Cerebellar nuclear complex (tissue), 1 donor: ENCODE measurements at regions not wholly inside any gene's neighbourhood (a gene's known extent, or its start where the extent isn't known, plus 50 kb on each side); places are given as distances from the start of the nearest gene placed in this dataset.
"Not testable (repeated sequence)": the region's sequence is repeated elsewhere in the genome, so short reads cannot be mapped to it uniquely, and the experiment has no call there.

ENCODE experiments used
- DNase-seq, 2 experiments: peaks; one replicate each; lab custom pipeline; 2025; lab: John Stamatoyannopoulos, UW

DNA sequence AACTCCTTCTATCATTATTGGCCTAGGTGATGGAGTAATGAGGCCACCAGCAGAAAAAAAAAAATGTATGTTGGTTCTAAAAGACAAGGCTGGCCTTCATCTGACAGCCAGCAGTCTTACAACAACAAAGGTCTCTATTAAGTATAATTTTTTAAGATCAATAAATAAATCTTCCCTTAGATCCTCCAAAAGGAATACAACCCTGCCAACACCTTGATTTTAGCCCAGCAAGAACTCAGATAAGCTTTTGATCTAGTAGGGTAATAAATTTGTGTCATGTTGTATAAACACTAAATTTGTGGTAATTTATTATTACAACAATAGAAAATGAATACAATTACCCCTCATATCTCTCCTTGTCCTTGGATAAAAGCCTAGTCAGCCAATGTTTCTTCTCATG lies 633.2 kb upstream of the FAM174A start:
- no peak for DNase-seq

DNA sequence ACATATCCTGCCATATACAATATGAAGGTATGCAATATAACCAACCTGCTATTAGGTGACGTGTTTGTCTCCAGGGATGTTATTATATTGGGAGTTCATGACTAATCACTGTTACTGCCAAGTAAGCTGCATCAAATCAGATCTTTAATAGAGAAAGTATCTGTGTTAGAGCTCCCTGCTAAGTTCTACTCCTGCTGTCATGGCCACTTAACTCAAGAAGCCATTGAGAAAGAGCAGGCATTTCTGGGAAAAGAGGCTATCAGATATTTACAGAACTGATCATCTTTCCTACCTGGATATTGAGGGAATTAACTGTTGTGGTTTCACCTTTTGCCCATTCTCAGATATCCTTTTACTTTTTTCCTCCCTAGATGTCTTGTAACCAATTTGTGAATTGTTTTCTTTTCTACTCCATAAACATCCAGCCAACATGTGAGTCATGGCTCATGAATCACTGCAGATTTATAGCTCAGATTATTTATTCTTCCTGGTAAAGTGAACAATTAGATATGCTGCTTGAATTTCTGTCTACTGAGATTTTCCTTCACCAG lies 634.8 kb upstream of the FAM174A start:
- no peak for DNase-seq

DNA sequence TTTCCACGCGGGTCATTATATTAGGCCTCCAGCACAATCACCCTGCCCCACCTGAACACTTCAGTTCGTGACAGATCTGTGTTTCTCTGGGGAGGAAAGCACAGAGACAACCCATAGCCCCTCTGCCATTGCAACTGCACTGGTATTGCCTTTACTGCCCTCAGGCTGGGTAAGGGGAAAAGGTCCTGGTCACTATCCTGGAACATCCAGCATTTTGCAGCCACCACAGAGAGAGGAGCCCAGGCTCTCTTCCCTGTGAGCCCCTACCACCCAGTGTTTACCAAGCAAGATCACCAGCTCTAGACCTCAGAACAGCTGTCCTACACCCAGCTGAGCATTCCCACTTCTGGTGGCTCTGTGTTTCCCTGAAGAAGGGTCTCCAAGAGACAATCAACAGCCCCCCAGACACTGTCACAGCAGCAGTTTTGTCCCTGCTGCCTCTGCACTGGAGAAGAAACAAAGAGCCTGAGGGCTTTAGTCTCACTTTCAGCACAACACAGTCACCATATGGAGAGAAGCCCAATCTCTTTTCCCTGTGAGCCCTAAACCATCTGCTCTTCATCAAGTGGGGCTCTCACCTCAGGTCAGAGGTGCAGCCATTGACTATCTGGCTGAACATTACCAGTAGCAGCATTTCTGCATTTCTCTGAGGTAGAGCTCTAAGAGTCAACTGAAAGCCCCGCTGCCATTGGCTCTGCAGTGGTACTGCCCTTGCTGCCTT lies 655.2 kb upstream of the FAM174A start:
- no peak for DNase-seq

DNA sequence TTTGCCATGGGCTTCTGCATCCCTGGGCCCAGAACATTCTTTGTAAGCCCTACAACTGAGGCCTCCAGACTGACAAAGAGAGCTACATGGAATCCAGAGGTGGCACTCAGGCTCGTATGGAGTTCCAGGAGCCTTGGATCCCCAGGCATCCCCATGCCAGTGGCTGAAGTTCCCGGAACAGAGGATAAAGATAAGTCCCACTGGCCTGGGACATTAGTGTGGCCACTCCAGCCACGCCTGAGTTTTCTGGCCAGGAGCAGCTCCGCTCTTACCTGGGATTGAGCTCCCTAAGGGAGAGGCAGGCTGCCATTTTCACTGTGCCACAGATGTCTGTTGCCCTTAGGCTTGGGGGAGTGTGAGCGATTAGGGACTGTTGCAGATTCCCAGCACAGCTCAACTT lies 656.3 kb upstream of the FAM174A start:
- DNase-seq = no peak

DNA sequence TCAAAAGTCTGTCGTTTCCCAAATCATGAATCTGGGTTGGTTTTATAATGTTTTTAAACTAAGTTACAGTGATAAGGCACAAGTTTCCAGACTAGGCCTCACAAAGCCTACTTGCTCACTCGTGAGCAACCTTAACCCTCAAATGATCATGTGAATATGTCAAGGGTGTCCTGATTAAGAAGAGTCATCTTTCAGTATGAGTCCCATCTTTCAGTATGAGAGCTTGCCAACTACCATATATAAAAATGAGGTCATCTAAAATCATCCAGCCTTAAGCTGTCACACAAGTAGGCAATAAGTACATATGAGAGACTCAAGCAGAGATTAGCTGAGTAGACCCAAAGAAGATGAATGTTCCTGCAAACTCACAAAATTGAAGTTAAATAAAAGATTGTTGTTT lies 668.4 kb upstream of the FAM174A start:
- no peak for DNase-seq

DNA sequence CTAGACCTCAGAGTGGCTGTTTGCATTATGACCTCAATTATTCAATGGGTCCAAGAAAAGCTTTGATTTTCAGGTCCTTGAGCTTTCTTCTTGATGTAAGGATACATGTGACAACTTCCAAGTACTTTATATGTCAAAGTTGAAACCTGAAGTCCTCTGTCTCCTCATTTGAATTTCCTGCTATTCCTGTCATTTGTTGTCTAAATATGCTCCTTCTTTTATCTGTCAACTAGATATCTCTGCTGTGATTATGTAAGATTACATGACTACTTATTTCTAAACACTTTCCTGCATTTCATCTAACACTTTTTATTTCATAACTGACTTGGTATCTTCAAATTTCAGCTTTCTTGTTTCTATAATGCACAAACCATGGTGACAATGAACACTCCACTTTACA lies 670.0 kb upstream of the FAM174A start:
- DNase-seq = no peak

DNA sequence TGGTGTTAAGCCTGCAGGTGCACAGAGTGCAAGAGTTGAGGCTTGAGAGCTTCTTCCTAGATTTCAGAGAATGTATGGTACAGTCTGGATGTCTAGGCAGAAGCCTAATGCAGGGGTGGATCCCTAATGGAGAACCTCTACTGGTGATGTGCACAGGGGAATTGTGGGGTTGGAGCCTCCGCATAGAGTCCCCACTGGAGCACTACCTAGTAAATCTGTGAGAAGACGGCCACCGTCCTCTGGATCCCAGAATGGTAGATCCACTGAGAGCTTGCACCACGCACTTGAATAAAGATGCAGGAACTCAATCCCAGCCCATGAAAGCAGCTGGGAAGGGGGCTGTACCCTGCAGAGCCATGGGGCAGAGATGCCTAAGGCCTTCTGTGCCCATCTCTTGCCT lies 699.4 kb upstream of the FAM174A start:
- no peak for DNase-seq

DNA sequence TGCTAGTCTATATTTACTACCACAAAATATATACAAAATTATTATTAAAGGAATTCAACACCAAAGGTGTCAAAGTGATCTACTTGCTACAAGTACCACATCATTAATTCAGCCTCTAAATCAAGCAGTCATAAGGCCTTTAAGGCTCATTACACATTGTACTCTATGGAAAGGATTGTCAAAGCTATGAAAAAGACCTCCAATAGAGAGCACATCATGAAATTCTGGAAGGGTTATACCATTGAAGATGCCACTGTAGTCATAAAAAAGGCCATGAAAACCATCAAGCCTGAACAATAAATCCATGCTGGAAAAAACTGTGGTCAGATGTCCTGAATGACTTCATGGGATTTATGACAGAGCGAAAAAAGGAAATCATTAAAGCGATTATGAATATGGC lies 708.0 kb upstream of the FAM174A start:
- no peak for DNase-seq

DNA sequence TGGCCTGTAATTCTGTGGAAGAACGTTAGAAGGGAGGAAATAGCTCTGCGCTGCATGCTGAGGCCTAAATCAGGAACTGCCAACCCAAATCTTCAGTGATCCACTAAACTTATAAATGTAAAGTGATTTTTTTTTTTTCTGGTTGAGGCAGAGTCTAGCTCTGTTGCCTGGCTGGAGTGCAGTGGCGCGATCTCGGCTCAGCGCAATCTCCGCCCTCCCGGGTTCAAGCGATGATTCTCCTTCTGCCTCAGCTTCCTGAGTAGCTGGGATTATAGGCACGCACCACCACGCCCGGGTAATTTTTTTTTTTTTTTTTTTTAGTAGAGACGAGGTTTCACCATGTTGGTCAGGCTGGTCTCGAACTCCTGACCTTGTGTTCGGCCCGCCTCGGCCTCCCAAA lies 717.4 kb upstream of the FAM174A start:
- DNase-seq = no peak

DNA sequence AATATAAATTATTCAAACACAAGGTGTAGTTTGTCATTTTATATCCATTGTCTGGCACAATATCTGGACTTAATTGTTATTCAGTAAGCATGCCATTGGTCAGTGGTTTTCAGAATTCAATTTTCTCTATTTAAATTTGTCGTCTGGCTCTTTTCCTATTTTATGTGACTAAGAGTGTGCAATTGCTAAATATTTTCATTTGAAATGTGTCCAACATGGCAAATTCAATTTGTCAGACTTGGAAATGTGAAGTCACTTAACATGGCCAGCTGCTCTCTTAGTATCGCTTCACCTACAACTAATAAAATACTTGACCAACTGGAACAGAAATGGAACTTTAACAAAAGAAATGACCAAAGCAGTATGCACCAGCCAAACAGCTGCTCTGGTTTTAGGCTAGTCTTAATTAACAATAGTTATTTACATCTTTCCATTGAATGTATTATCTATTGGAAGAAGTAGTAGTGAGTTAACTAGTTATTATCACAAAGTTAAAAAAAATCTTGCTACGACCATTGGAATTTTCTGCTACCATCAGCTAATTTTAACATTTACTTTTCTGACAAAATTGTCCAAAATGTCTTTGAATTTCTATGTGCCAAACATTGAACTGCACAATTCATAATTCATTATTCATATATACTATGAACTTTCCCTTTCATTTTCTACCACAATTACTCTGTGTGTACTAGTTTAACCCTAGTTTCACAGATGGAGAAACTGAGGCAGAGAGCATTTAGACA lies 720.7 kb upstream of the FAM174A start:
- no peak for DNase-seq

DNA sequence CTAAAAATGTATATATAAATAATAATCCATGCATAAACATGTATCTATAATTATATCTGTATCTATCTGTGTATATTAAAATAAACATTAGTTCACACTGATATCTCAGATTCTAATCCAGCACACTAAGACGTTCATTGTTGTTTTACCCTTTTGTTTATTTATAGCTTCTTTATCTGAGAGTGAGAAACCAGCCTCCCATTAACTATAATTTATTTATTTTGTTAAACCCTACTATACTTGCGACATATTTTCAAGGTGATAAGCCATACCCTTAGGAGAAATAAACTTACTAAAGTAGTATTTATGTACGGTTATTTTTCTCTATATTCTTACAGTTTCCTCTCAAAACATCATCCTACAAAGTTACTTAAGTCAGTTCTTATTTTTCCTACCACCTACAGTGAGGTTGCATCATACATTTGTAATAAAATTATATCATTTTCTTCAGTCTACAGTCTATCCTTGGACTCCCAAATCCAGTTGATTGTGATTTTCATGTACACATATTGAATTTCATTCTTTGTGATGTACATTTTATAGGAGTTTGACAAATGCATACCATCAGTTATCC lies 726.4 kb upstream of the FAM174A start:
- no peak for DNase-seq

DNA sequence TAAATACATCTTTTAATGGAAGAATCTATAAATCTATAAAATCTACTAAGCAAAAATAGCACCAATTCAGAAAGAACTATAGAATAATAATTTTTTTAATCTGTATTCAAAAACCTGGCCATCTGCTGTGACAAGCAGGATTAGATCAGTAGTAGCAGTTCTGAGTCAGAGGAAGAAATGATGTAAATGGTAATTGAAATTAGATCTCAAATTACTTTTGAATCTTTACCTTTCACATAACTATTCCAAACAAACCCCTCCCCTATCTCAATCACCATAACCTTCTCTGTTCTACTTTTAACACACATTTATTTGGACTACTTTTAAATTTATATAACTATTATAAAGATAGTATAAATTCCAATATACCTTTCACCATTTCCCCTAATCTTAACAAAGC lies 727.8 kb upstream of the FAM174A start:
- no peak for DNase-seq

DNA sequence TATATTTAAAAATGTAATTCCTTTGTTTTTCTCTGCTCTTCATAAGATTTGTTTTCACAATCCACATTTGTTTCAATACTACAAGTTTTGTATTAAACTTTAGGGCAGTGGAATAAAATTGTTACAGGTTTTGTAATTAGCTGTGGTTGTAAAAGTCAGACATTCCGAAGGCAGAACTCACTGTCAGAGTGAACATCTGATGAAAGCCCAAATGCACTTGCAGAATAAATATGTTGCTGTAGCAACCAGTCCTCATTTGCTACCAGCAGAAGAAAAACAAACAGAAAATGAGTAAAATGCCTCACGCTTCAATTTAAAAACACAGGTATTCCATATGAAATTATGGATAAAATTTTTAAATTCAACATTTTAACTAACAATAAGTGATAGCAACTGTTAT lies 740.1 kb upstream of the FAM174A start:
- no peak for DNase-seq

DNA sequence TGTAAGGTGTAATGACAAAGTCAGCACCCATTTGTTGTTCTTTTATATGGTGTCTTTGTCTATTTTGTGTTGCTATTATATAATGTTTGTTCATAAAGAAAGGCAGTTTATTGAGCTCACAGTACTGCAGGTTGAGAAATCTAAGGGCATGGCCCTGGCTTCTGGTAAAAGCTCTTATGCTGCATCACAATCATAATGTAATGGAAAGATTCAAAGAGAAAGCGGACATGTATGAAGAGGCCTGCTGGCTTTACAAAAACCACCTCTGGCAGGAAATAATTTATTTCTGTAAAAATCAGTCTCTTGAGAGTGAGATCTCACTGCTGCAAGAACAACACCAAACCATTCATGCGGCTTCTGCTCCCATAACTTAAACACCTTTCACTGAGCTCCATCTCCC lies 746.7 kb upstream of the FAM174A start:
- no peak for DNase-seq

DNA sequence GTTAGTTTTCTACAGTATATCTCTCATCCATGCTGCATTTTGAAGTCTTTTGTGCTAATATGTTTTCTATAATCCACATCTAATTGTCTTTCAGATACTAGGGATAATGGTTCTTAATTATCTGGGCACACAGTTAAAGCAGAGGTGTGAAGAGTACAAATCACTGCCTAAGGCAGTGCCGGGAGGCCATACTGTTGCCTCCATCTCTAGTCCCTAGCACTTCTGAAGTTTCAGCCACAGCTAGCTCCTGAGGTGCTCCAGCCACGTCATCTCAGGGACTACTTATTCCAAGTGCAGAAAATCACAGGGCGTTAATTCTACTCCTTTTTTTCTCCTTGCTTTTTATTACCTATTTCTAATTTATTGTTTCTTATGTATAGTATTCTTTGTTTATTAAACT lies 760.0 kb upstream of the FAM174A start:
- DNase-seq = no peak

DNA sequence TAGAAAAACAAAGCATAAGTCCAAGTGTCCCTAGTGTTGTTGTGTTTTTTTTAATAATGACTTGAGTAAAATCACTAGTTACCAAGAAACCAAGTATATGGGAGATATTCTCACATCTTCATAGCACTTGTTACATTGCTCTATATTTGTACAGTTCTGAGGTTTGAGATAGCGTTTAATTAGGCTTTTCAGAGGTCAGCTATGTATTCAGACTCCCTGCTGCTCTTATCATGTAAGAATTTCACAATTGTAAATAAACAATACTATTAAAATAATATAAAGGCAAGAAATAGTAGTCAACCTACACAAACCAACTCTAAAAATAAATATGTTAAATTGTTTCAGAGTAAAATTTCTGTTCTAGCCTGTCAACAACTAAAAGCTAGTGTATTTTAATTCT lies 761.9 kb upstream of the FAM174A start:
- no peak for DNase-seq

DNA sequence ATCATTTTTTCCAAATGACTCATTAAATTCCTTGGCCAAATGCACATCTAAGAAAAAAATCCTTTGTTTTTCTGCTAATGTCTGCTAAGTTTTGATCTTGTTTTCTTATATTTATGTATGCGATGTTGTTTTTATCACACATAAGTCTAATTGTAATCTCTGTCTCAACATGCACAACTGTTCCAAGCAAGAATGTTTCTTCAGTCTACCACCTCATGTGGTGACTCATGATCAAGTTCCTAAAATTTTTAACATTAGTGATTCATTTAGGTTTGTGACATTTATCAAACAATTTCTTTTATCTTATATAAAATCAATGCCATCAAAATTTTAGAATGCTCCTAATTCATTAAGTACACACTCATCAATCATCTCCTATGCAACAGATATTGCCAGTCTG lies 763.9 kb upstream of the FAM174A start:
- DNase-seq = no peak

DNA sequence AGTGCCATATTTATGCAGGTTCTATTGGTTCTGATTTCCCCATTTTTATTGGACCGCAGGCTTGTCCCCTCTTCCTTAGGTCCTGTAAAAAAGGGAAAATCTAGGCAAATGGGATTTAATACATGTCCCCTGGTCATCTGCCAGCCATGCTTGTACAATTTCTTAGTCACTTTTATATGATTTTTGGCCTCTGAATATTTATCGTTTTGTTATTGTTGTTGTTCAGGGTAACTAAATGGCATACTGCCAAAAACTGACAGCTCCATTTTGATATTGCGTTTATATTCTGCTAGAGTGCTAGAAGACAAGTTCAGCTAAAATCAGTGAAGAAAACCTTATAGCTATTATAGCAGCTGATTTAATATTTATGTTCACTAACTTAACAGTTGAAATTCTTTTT lies 770.2 kb upstream of the FAM174A start:
- DNase-seq = no peak

DNA sequence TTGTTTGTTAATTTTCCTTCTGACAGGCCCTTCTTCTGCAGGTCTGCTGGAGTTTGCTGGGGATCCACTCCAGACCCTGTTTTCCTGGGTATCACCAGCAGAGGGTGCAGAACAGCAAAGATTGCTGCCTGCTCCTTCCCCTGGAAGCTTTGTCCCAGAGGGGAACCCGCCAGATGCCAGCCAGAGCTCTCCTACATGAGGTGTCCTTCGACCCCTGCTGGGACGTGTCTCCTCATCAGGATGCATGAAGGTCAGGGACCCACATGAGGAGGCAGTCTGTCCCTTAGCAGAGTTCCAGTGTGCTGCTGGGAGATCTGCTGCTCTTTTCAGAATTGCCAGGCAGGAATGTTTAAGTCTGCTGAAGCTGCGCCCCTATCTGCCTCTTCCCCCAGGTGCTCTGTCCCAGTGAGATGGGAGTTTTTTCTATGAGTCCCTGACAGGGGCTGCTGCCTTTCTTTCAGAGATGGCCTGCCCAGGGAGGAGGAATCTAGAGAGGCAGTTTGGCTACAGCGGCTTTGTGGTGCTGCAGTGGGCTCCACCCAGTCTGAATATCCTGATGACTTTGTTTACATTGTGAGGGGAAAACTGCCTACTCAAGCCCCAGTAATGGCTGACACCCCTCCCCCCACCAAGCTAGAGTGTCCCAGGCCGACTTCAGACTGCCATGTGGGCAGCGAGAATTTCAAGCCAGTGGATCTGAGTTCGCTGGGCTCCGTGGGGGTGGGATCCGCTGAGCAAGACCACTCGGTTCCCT lies 772.0 kb upstream of the FAM174A start:
- no peak for DNase-seq

DNA sequence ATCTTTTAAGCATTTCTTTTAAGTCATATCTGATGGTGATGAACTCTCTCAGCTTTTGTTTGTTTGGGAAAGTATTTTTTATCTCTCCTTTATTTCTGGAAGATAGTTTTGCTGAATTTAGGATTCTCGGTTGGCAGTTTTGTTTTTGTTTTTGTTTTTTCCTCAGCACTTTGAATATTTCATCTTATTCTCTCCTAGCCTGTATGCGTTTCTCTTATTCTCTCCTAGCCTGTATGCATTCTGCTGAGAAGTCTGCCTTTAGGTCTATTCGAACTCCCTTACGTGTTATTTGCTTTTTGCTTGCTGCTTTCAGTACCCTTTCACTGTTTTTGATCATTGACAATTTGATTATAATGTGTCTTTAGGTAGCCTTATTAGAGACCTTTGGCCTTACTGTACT lies 787.8 kb upstream of the FAM174A start:
- no peak for DNase-seq

DNA sequence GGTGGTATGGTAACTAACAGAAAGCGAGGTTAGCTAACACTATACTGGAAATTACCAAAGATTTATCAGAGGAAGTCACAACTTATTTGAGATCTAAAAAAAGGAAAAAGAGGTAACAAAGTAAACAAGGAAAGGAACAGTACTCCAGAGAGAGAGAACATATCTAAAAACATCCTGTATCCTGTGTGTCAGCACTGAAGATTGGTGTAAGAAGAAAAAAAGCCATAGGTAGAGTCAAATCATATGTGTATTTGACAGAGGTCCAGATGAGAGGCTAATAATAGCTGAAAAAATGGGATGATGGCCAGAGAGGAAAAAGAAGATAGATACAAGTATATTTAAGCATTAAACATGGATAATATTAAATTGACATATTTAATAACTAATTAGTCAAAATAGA lies 802.0 kb upstream of the FAM174A start:
- not testable (repeated sequence) for DNase-seq

DNA sequence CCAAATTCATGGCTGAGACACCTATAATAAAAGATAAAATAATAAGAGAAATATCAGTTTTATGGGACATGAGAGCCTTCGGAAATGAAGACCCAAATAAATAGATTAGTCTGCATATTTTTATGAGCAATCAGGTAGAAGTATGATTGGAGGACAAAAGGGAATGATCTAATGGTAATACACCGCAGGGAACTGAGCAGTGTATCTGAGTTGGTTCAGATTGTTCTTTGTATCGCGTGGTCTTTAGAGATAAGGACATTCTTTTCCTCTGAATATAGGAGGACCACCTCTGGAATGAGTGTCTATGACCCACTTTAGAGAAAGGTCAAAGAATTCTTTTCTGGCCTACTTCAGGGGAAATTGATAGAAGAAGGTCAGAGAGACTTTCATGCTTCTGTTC lies 801.8 kb upstream of the CHD1 start:
- not testable (repeated sequence) for DNase-seq
